K562 (cell line): ENCODE measurements at regions not wholly inside any gene's neighbourhood (a gene's known extent, or its start where the extent isn't known, plus 50 kb on each side); places are given as distances from the start of the nearest gene placed in this dataset.

Experiments used
- BACH1 ChIP-seq: fragments of 200-800 bp; sonication (Bioruptor generic); IDR thresholded peaks from 2 replicates; pipeline ENCODE4 v1.6.1; 2016; ENCODE audit warnings: missing genetic modification characterization, missing compliant biosample characterization
- BCLAF1 ChIP-seq, 2 experiments: fragments of 450-650 bp in 1 of 2; IDR thresholded peaks; 2 replicates each; pipeline ENCODE4 v1.6.1; 2011 to 2017; ENCODE audit warnings: low read depth in 2 of 2, antibody characterized with exemption in 1 of 2, borderline replicate concordance in 1 of 2, low read length in 1 of 2, mild to moderate bottlenecking in 1 of 2, mixed read lengths in 1 of 2; ENCODE audit not compliant: control insufficient read depth in 1 of 2
- C11orf30 ChIP-seq: fragments of 450-650 bp; IDR thresholded peaks from 2 replicates; pipeline ENCODE4 v1.6.1; 2016; ENCODE audit warnings: low read depth, mild to moderate bottlenecking
- MAZ ChIP-seq, 2 experiments: fragments of 450-650 bp in 1 of 2; sonication (generic) in 1 of 2; formaldehyde crosslinking; IDR thresholded peaks in 1 of 2; conservative IDR thresholded peaks in 1 of 2; 2 replicates each; pipeline versions ENCODE4 v1.4.0 to v1.5.0; 2020; ENCODE audit warnings: mild to moderate bottlenecking in 1 of 2, missing genetic modification reagents in 1 of 2
- MECOM ChIP-seq: fragments of 250-450 bp; sonication (Bioruptor Pico); IDR thresholded peaks from 2 replicates; pipeline ENCODE4 v1.8.0; 2022; ENCODE audit warnings: inconsistent platforms
- MYBL2 ChIP-seq, 2 experiments: fragments of 450-650 bp in 1 of 2; sonication (generic) in 1 of 2; formaldehyde crosslinking in 1 of 2; IDR thresholded peaks; 2 replicates each; pipeline versions ENCODE4 v1.6.1 to v1.8.1; 2017 to 2022; ENCODE audit warnings: borderline replicate concordance in 1 of 2, inconsistent platforms in 1 of 2, low read depth in 1 of 2, mild to moderate bottlenecking in 1 of 2, missing genetic modification reagents in 1 of 2, moderate library complexity in 1 of 2
- POLR2G ChIP-seq: fragments of 200-400 bp; formaldehyde crosslinking; IDR thresholded peaks from 2 replicates; pipeline ENCODE4 v1.6.1; 2017; ENCODE audit warnings: low read depth, mild to moderate bottlenecking, antibody characterized with exemption, low read length, moderate library complexity
- RBM25 ChIP-seq: fragments of 200-400 bp; formaldehyde crosslinking; IDR thresholded peaks from 2 replicates; pipeline ENCODE4 v1.6.1; 2018; ENCODE audit warnings: low read length, low read depth, moderate library complexity; ENCODE audit not compliant: severe bottlenecking
- YY1 ChIP-seq, 3 experiments: IDR thresholded peaks; 2 replicates each; pipeline ENCODE4 v1.6.1; 2011; ENCODE audit warnings: low read length in 2 of 3, mild to moderate bottlenecking in 2 of 3, moderate library complexity in 2 of 3, borderline replicate concordance in 1 of 3, control low read depth in 1 of 3, low read depth in 1 of 3; ENCODE audit not compliant: insufficient read depth in 3 of 3, insufficient replicate concordance in 2 of 3, control insufficient read depth in 1 of 3, insufficient read length in 1 of 3; ENCODE audit errors: extremely low read depth in 1 of 3
- TF ChIP-seq, protein P1 (sequence below): sonication (generic); formaldehyde crosslinking; IDR thresholded peaks from 2 replicates; pipeline ENCODE4 v1.5.0; 2020; ENCODE audit warnings: missing genetic modification reagents
- TF ChIP-seq, protein P2 (sequence below): fragments of 450-650 bp; IDR thresholded peaks from 2 replicates; pipeline ENCODE4 v1.6.1; 2016; ENCODE audit warnings: low read depth, mild to moderate bottlenecking, moderate library complexity

- TF ChIP-seq YY1 (IDR thresholded peaks at IDR 0.05; ENCODE audit: borderline replicate concordance in 1 of 3, control insufficient read depth in 1 of 3, extremely low read depth in 1 of 3, insufficient read depth in 3 of 3, insufficient read length in 1 of 3, insufficient replicate concordance in 2 of 3, low read depth in 1 of 3, low read length in 2 of 3): peak in 1 of 3 experiments; percentile 59
- TF ChIP-seq, protein P1, sequence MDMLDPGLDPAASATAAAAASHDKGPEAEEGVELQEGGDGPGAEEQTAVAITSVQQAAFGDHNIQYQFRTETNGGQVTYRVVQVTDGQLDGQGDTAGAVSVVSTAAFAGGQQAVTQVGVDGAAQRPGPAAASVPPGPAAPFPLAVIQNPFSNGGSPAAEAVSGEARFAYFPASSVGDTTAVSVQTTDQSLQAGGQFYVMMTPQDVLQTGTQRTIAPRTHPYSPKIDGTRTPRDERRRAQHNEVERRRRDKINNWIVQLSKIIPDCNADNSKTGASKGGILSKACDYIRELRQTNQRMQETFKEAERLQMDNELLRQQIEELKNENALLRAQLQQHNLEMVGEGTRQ: no peak
- TF ChIP-seq, protein P2, sequence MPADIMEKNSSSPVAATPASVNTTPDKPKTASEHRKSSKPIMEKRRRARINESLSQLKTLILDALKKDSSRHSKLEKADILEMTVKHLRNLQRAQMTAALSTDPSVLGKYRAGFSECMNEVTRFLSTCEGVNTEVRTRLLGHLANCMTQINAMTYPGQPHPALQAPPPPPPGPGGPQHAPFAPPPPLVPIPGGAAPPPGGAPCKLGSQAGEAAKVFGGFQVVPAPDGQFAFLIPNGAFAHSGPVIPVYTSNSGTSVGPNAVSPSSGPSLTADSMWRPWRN: no peak
- TF ChIP-seq RBM25: no peak
- no peak for TF ChIP-seq BACH1 (tag)
- TF ChIP-seq MYBL2 (IDR thresholded peaks at IDR 0.05; ENCODE audit: low read depth): no peak
- no peak for TF ChIP-seq MYBL2 (CRISPR knock-in tag; IDR thresholded peaks at IDR 0.05; ENCODE audit: borderline replicate concordance)
- TF ChIP-seq MAZ (CRISPR knock-in tag; conservative IDR thresholded peaks at IDR 0.05 in 1 of 2, IDR thresholded peaks at IDR 0.05 in 1 of 2): peak in 1 of 2 experiments; percentile 56; a peak in 2 of 4 replicates
- no peak for TF ChIP-seq MECOM (CRISPR knock-in tag)
- no peak for TF ChIP-seq POLR2G
- peak; percentile 90 for TF ChIP-seq C11orf30
- TF ChIP-seq BCLAF1 (IDR thresholded peaks at IDR 0.05; ENCODE audit: borderline replicate concordance in 1 of 2, control insufficient read depth in 1 of 2, low read depth in 2 of 2, low read length in 1 of 2): no peak
Observed at GRCh38 chr4:159003420-159004253, 99.2 kb upstream of the RAPGEF2 start (continued).
